BE2C (cell line): ENCODE measurements at regions not wholly inside any gene's neighbourhood (a gene's known extent, or its start where the extent isn't known, plus 50 kb on each side); places are given as distances from the start of the nearest gene placed in this dataset.

Source experiments
- DNase-seq: peaks from one replicate; pipeline ENCODE4 v3.0.0-alpha.2; 2020
- H3K27me3 ChIP-seq: fragments of 250-450 bp; sonication (Bioruptor Pico); 2 replicates; pipeline ENCODE4 v1.5.1; 2020; ENCODE audit warnings: mild to moderate bottlenecking
- H3K36me3 ChIP-seq: fragments of 250-450 bp; sonication (Bioruptor Pico); 2 replicates; pipeline ENCODE4 v1.5.1; 2020; ENCODE audit warnings: mild to moderate bottlenecking
- H3K4me1 ChIP-seq: fragments of 250-450 bp; sonication (Bioruptor Pico); 2 replicates; pipeline ENCODE4 v1.5.1; 2020
- H3K4me3 ChIP-seq: 2 replicates; pipeline ENCODE4 v1.5.1; 2011; ENCODE audit warnings: low read depth, low read length
- H3K9me3 ChIP-seq: fragments of 250-450 bp; sonication (Bioruptor Pico); 2 replicates; pipeline ENCODE4 v1.5.1; 2020
- TF ChIP-seq, protein P1 (sequence below): IDR thresholded peaks from 2 replicates; pipeline ENCODE4 v1.5.1; 2012; ENCODE audit warnings: mild to moderate bottlenecking, low read depth, low read length

- no peak overlapping the region for H3K4me3 ChIP-seq
- TF ChIP-seq, protein P1, sequence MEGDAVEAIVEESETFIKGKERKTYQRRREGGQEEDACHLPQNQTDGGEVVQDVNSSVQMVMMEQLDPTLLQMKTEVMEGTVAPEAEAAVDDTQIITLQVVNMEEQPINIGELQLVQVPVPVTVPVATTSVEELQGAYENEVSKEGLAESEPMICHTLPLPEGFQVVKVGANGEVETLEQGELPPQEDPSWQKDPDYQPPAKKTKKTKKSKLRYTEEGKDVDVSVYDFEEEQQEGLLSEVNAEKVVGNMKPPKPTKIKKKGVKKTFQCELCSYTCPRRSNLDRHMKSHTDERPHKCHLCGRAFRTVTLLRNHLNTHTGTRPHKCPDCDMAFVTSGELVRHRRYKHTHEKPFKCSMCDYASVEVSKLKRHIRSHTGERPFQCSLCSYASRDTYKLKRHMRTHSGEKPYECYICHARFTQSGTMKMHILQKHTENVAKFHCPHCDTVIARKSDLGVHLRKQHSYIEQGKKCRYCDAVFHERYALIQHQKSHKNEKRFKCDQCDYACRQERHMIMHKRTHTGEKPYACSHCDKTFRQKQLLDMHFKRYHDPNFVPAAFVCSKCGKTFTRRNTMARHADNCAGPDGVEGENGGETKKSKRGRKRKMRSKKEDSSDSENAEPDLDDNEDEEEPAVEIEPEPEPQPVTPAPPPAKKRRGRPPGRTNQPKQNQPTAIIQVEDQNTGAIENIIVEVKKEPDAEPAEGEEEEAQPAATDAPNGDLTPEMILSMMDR = no peak
- no peaks in the 10 kb centered on the region for H3K4me1 ChIP-seq
- H3K36me3 ChIP-seq = no peaks in the 10 kb centered on the region
- H3K9me3 ChIP-seq = no peaks in the 10 kb centered on the region
- H3K27me3 ChIP-seq = no peaks in the 10 kb centered on the region
- DNase-seq = no peak
Observed at GRCh38 chr7:32250471-32251260, 180.5 kb upstream of the PDE1C start.

GRCh38 chr7:32250003-32250402 is 179.8 kb upstream of the PDE1C start:
- TF ChIP-seq, protein P1 = no peak
- no peaks in the 10 kb centered on the region for H3K9me3 ChIP-seq

DNA sequence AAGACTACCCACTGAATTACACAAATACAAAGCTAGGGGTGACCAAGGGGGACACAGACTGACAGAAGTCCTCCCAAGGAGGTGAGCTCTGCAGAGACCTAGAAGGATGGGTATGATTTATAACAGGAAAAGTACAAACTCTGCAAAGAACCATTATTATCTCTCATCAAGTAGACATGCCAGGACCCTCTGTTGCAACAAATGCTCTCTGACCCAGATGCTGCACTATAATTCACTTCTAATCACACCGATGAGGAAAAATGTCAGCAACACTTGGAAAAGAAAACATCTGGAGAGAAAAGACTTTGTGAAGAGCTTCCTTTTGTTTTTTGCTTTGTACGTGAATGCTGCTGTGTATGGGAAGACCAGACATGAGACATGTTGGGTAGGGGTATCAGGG is 178.3 kb upstream of the PDE1C start:
- no peaks in the 10 kb centered on the region for H3K27me3 ChIP-seq
- H3K9me3 ChIP-seq = no peaks in the 10 kb centered on the region
- H3K4me3 ChIP-seq = no peak overlapping the region
- no peaks in the 10 kb centered on the region for H3K4me1 ChIP-seq
- TF ChIP-seq, protein P1 = no peak
- H3K36me3 ChIP-seq = no peaks in the 10 kb centered on the region
- DNase-seq = no peak

More at GRCh38 chr7:32250003-32250402, 179.8 kb upstream of the PDE1C start:
- no peaks in the 10 kb centered on the region for H3K4me1 ChIP-seq
- no peak for DNase-seq
- no peaks in the 10 kb centered on the region for H3K27me3 ChIP-seq
- H3K4me3 ChIP-seq = no peak overlapping the region
- H3K36me3 ChIP-seq = no peaks in the 10 kb centered on the region

- Histone ChIP-seq H3K27me3 (no peaks in the 10 kb centered on the region), H3K36me3 (no peaks in the 10 kb centered on the region), H3K4me1 (no peaks in the 10 kb centered on the region), H3K9me3 (no peaks in the 10 kb centered on the region), H3K4me3 (no peak overlapping the region)
- TF ChIP-seq, protein P1 = no peak
- DNase-seq = no peak
Observed at GRCh38 chr7:32244806-32245345, 174.7 kb upstream of the PDE1C start.

GRCh38 chr7:32243687-32244290 is 173.6 kb upstream of the PDE1C start:
- DNase-seq = no peak
- no peaks in the 10 kb centered on the region for H3K4me1 ChIP-seq
- no peaks in the 10 kb centered on the region for H3K36me3 ChIP-seq
- no peaks in the 10 kb centered on the region for H3K9me3 ChIP-seq
- H3K4me3 ChIP-seq = no peak overlapping the region
- TF ChIP-seq, protein P1 = no peak
- H3K27me3 ChIP-seq = no peaks in the 10 kb centered on the region

- Histone ChIP-seq H3K27me3 (no peaks in the 10 kb centered on the region), H3K36me3 (no peaks in the 10 kb centered on the region)
- TF ChIP-seq, protein P1 = no peak
Observed at GRCh38 chr7:32242436-32242835, 172.2 kb upstream of the PDE1C start.

More at GRCh38 chr7:32242436-32242835, 172.2 kb upstream of the PDE1C start:
- DNase-seq = no peak
- Histone ChIP-seq H3K4me1 (no peaks in the 10 kb centered on the region), H3K9me3 (no peaks in the 10 kb centered on the region), H3K4me3 (no peak overlapping the region)
